NT2/D1 (cell line): ENCODE measurements at regions not wholly inside any gene's neighbourhood (a gene's known extent, or its start where the extent isn't known, plus 50 kb on each side); places are given as distances from the start of the nearest gene placed in this dataset.

Experiments used
- SUZ12 ChIP-seq: IDR thresholded peaks from 2 replicates; pipeline ENCODE4 v1.6.1; 2011; ENCODE audit not compliant: insufficient read length, insufficient read depth; ENCODE audit errors: extremely low read depth
- YY1 ChIP-seq: IDR thresholded peaks from 2 replicates; pipeline ENCODE4 v1.6.1; 2011; ENCODE audit not compliant: insufficient read length, insufficient read depth
- ZNF274 ChIP-seq: IDR thresholded peaks from 2 replicates; pipeline ENCODE4 v1.6.1; 2011; ENCODE audit warnings: mild to moderate bottlenecking, low read depth, low read length

DNA sequence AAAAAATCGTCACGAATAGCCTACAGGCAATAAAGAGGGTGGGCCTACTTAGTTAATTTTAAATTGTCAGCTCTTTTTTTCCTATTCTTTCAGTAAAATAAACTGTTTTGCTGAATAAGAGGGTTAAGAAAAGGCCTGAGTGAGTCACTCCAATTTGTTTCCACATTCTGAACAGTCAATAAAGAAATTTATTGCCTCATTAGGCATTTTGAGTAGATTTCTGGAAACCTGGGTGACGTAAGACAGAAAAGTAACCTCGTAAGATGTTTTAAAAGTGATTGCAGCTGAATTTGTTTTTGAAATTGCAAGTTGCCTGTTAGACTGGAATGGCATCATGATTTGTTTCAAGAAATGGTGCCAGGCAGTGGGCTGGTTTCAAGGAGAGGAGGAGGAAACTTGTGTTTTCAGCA is 439.3 kb downstream of the USP25 start:
- TF ChIP-seq ZNF274 (no peak), YY1 (no peak), SUZ12 (no peak)
